Activated naive CD4-positive, alpha-beta T cell treated with anti-CD3 and anti-CD28 coated beads, Interleukin-2, amount 50 U/mL, for 24 hours (primary cell): ENCODE measurements at regions not wholly inside any gene's neighbourhood (a gene's known extent, or its start where the extent isn't known, plus 50 kb on each side); places are given as distances from the start of the nearest gene placed in this dataset.
"Not testable (repeated sequence)": the region's sequence is repeated elsewhere in the genome, so short reads cannot be mapped to it uniquely, and the experiment has no call there.

ENCODE experiments used
- H3K27ac Mint-ChIP-seq: one replicate; pipeline ENCODE4 v1.8.0; 2021; ENCODE audit warnings: mild to moderate bottlenecking, mixed read lengths
- H3K27me3 Mint-ChIP-seq: one replicate; pipeline ENCODE4 v1.8.0; 2021; ENCODE audit warnings: mixed read lengths
- H3K36me3 Mint-ChIP-seq: one replicate; pipeline ENCODE4 v1.8.0; 2021; ENCODE audit warnings: mixed read lengths
- H3K4me1 Mint-ChIP-seq: one replicate; pipeline ENCODE4 v1.8.0; 2021; ENCODE audit warnings: mixed read lengths
- H3K4me3 Mint-ChIP-seq: one replicate; pipeline ENCODE4 v1.8.0; 2021; ENCODE audit warnings: mild to moderate bottlenecking, mixed read lengths
- H3K9me3 Mint-ChIP-seq: one replicate; pipeline ENCODE4 v1.8.0; 2021; ENCODE audit warnings: mixed read lengths

- H3K27ac Mint-ChIP-seq, H3K27me3 Mint-ChIP-seq, H3K36me3 Mint-ChIP-seq, H3K9me3 Mint-ChIP-seq, H3K4me1 Mint-ChIP-seq, H3K4me3 Mint-ChIP-seq: not testable (repeated sequence)
These were observed 119.2 kb downstream of the SEPTIN14 start for GRCh38 chr7:55743454-55743717.

GRCh38 chr7:55742651-55743453 lies 119.7 kb downstream of the SEPTIN14 start:
- not testable (repeated sequence) for H3K9me3 Mint-ChIP-seq, H3K27me3 Mint-ChIP-seq, H3K4me3 Mint-ChIP-seq, H3K27ac Mint-ChIP-seq, H3K4me1 Mint-ChIP-seq, H3K36me3 Mint-ChIP-seq

- not testable (repeated sequence) for H3K27ac Mint-ChIP-seq, H3K4me3 Mint-ChIP-seq, H3K27me3 Mint-ChIP-seq, H3K36me3 Mint-ChIP-seq, H3K9me3 Mint-ChIP-seq, H3K4me1 Mint-ChIP-seq
These were observed 120.6 kb downstream of the SEPTIN14 start for GRCh38 chr7:55741721-55742631.

GRCh38 chr7:55740633-55741250 lies 121.8 kb downstream of the SEPTIN14 start:
- not testable (repeated sequence) for H3K36me3 Mint-ChIP-seq, H3K4me3 Mint-ChIP-seq, H3K27me3 Mint-ChIP-seq, H3K4me1 Mint-ChIP-seq, H3K9me3 Mint-ChIP-seq, H3K27ac Mint-ChIP-seq

GRCh38 chr7:55740053-55740452 lies 122.5 kb downstream of the SEPTIN14 start:
- H3K4me3 Mint-ChIP-seq, H3K27ac Mint-ChIP-seq, H3K36me3 Mint-ChIP-seq, H3K4me1 Mint-ChIP-seq, H3K27me3 Mint-ChIP-seq, H3K9me3 Mint-ChIP-seq: not testable (repeated sequence)

- not testable (repeated sequence) for H3K27ac Mint-ChIP-seq, H3K36me3 Mint-ChIP-seq, H3K4me1 Mint-ChIP-seq, H3K27me3 Mint-ChIP-seq, H3K4me3 Mint-ChIP-seq, H3K9me3 Mint-ChIP-seq
These were observed 125.8 kb downstream of the SEPTIN14 start for GRCh38 chr7:55736641-55737221.

GRCh38 chr7:55733241-55734140 lies 129.1 kb downstream of the SEPTIN14 start:
- Mint-ChIP-seq H3K9me3 (no peaks in the 10 kb centered on the region), H3K27me3 (no peaks in the 10 kb centered on the region), H3K36me3 (no peaks in the 10 kb centered on the region), H3K4me3 (no peak overlapping the region), H3K4me1 (no peaks in the 10 kb centered on the region), H3K27ac (no peak overlapping the region)

GRCh38 chr7:55731931-55732330 lies 130.6 kb downstream of the SEPTIN14 start:
- no peaks in the 10 kb centered on the region for H3K4me1 Mint-ChIP-seq
- H3K27ac Mint-ChIP-seq, result no peak overlapping the region
- no peaks in the 10 kb centered on the region for H3K27me3 Mint-ChIP-seq
- H3K4me3 Mint-ChIP-seq, result no peak overlapping the region
- H3K9me3 Mint-ChIP-seq, result no peaks in the 10 kb centered on the region
- no peaks in the 10 kb centered on the region for H3K36me3 Mint-ChIP-seq

GRCh38 chr7:55730197-55730596 lies 132.4 kb downstream of the SEPTIN14 start:
- Mint-ChIP-seq H3K36me3 (no peaks in the 10 kb centered on the region), H3K9me3 (no peaks in the 10 kb centered on the region), H3K27me3 (no peaks in the 10 kb centered on the region), H3K4me1 (no peaks in the 10 kb centered on the region), H3K4me3 (no peak overlapping the region), H3K27ac (no peak overlapping the region)

- H3K4me1 Mint-ChIP-seq, result no peaks in the 10 kb centered on the region
- H3K4me3 Mint-ChIP-seq, result no peak overlapping the region
- H3K36me3 Mint-ChIP-seq, result no peaks in the 10 kb centered on the region
- H3K27ac Mint-ChIP-seq, result no peak overlapping the region
- H3K9me3 Mint-ChIP-seq, result no peaks in the 10 kb centered on the region
- no peaks in the 10 kb centered on the region for H3K27me3 Mint-ChIP-seq
These were observed 139.0 kb downstream of the SEPTIN14 start for GRCh38 chr7:55723621-55723941.

- H3K4me1 Mint-ChIP-seq, H3K9me3 Mint-ChIP-seq, H3K27me3 Mint-ChIP-seq, H3K36me3 Mint-ChIP-seq, H3K4me3 Mint-ChIP-seq, H3K27ac Mint-ChIP-seq: not testable (repeated sequence)
These were observed 139.5 kb downstream of the SEPTIN14 start for GRCh38 chr7:55722874-55723620.

GRCh38 chr7:55721004-55721403 lies 141.5 kb downstream of the SEPTIN14 start:
- not testable (repeated sequence) for H3K4me3 Mint-ChIP-seq, H3K27ac Mint-ChIP-seq, H3K4me1 Mint-ChIP-seq, H3K36me3 Mint-ChIP-seq, H3K27me3 Mint-ChIP-seq, H3K9me3 Mint-ChIP-seq

GRCh38 chr7:55715247-55715867 lies 143.1 kb upstream of the VOPP1 start:
- not testable (repeated sequence) for H3K4me3 Mint-ChIP-seq, H3K27me3 Mint-ChIP-seq, H3K27ac Mint-ChIP-seq, H3K4me1 Mint-ChIP-seq, H3K36me3 Mint-ChIP-seq, H3K9me3 Mint-ChIP-seq

- H3K27ac Mint-ChIP-seq, H3K4me3 Mint-ChIP-seq, H3K36me3 Mint-ChIP-seq, H3K4me1 Mint-ChIP-seq, H3K9me3 Mint-ChIP-seq, H3K27me3 Mint-ChIP-seq: not testable (repeated sequence)
These were observed 142.1 kb upstream of the VOPP1 start for GRCh38 chr7:55714370-55714769.

GRCh38 chr7:55710312-55710711 lies 138.0 kb upstream of the VOPP1 start:
- not testable (repeated sequence) for H3K4me1 Mint-ChIP-seq, H3K27me3 Mint-ChIP-seq, H3K9me3 Mint-ChIP-seq, H3K27ac Mint-ChIP-seq, H3K36me3 Mint-ChIP-seq, H3K4me3 Mint-ChIP-seq
